Activated naive CD4-positive, alpha-beta T cell treated with anti-CD3 and anti-CD28 coated beads, Interleukin-2, amount 50 U/mL, for 72 hours (primary cell): ENCODE measurements at regions not wholly inside any gene's neighbourhood (a gene's known extent, or its start where the extent isn't known, plus 50 kb on each side); places are given as distances from the start of the nearest gene placed in this dataset.

Source experiments
- ATAC-seq, 2 donors: fragments of 150-1000 bp; cut with Tn5 transposase; 2 replicates each; pipeline ENCODE4 v1.10.0; 2021; ENCODE audit warnings: mild to moderate bottlenecking in 2 of 2, moderate library complexity in 2 of 2
- DNase-seq, 2 donors: peaks; one replicate each; pipeline ENCODE4 v3.0.0; 2021 to 2022; ENCODE audit warnings: low spot score in 2 of 2
- H3K27ac Mint-ChIP-seq, 2 donors: one replicate each; pipeline ENCODE4 v1.8.0; 2022; ENCODE audit warnings: mild to moderate bottlenecking in 2 of 2, mixed read lengths in 2 of 2
- H3K36me3 Mint-ChIP-seq, 2 donors: one replicate each; pipeline ENCODE4 v1.8.0; 2022; ENCODE audit warnings: mixed read lengths in 2 of 2
- H3K9me3 Mint-ChIP-seq, 2 donors: one replicate each; pipeline ENCODE4 v1.8.0; 2022; ENCODE audit warnings: mixed read lengths in 2 of 2

DNA sequence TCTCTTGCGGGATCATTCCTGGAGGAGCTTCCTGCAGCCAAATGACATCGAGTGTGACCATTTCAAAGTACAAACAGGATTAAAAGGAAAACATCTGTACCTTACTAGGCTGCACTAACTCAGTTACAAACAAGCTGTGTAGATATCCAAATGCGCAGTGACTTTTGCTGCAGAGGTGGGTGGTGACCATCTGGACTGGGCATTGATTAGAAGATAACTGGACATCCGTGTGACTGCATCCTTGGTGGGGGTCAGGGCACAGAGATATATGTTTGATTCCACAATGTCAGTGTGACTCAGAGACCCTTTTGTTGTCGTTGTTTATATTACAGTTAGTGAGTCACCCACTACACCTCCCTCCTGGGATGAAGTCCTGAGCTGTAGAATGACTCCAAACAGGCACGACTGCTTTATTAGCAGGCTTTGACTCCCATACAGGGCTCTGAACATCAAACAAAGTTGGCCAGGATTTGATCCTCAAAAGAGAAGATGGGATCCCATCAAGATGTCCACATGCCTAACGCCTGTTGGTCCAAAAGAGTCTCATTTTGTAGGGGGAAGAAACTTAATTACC lies 56.7 kb upstream of the SDK1 start:
- ATAC-seq, result no peak
- H3K9me3 Mint-ChIP-seq, result peaks cover 0 to 10% of the 10 kb centered on the region in 2 donors
- no peak overlapping the region for H3K27ac Mint-ChIP-seq

DNA sequence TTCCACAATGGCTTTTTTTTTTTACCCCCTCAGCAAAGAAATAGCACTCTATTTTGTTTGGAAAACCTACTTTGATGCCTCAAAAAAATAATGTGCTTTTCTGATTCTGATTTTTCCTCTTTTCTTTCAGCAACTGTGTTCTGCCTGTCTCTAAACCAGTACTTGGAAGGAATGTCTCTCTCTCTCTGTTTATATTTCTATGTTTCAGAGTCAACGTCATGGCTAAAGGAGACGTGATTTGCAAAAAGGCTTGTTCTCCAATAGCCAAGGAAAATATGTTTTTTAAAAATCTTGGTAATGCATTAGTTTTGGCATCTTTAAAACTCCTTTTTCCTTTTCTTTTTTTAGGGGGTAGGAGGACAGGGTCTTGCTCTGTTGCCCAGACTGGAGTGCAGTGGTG lies 56.0 kb upstream of the SDK1 start:
- Mint-ChIP-seq H3K36me3 (peaks cover 8 to 10% of the 10 kb centered on the region in 2 donors), H3K9me3 (peaks cover 0 to 10% of the 10 kb centered on the region in 2 donors), H3K27ac (no peak overlapping the region)
- DNase-seq (no peak), ATAC-seq (no peak)

More for the DNA sequence above, 56.7 kb upstream of the SDK1 start:
- H3K36me3 Mint-ChIP-seq, result peaks cover 8 to 10% of the 10 kb centered on the region in 2 donors
- no peak for DNase-seq

DNA sequence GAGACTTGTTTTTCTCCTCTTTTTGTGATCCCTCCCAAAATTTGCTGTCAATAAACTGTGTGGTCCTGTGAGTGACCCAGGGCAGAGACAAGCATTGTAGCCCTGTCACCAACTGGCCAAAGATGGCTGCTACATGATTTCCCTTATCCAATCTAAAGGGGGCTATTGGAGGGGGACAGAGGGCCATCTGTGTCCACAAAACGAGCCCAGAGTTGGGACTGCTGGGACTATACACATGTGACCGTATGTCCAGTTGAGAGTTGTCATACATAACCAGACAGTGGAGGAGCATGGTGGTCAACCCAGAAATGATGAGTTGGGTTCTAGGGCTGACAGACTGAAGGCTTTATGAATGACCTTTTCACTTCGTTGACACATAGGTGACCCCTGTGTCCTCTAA lies 55.3 kb upstream of the SDK1 start:
- ATAC-seq (no peak), DNase-seq (no peak)
- peaks cover 0 to 10% of the 10 kb centered on the region in 2 donors for H3K9me3 Mint-ChIP-seq
- no peak overlapping the region for H3K27ac Mint-ChIP-seq
- H3K36me3 Mint-ChIP-seq, result peaks cover 8 to 10% of the 10 kb centered on the region in 2 donors

DNA sequence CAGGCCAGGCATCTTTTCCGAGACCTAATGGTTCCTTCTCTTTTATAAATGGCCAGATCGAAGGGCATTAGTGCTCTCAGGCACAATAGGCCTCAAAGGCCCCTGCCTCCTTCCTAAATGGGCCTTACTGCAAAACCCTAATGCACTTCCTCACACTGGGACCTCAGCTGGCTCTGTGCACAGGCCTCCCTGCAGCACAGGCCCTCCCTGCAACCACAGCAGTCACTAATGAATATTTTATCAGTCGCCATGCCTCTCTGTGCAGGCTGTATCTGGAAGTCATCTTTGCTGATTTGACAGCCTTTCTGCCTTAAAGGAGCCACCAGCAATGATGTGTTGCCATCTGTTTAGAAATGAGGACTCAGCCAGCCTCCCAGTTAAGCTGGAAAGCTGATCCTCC lies 54.9 kb upstream of the SDK1 start:
- Mint-ChIP-seq H3K36me3 (peaks cover 8 to 14% of the 10 kb centered on the region in 2 donors), H3K9me3 (peaks cover 0 to 10% of the 10 kb centered on the region in 2 donors), H3K27ac (no peak overlapping the region)
- ATAC-seq (no peak), DNase-seq (no peak)

DNA sequence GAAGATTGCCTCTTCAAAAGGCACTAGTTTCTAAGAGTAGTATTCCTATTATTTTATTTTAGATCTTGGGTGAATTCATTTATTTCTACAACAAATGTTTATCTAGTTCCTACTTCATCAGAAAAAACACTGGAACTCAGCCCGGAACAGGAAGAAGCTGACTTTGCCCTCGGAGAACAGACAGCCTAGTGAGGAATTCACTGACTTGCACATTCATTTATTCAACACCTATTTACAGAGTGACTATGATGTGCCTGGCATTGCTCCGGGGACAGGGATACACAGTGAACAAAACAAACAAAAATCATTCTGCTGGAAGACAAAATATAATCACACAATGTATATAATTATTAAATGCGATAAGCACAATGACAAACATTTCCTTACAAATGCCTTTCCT lies 54.4 kb upstream of the SDK1 start:
- H3K27ac Mint-ChIP-seq, result no peak overlapping the region
- ATAC-seq, result no peak
- peaks cover 0 to 10% of the 10 kb centered on the region in 2 donors for H3K9me3 Mint-ChIP-seq
- DNase-seq, result no peak
- H3K36me3 Mint-ChIP-seq, result peaks cover 8 to 14% of the 10 kb centered on the region in 2 donors

DNA sequence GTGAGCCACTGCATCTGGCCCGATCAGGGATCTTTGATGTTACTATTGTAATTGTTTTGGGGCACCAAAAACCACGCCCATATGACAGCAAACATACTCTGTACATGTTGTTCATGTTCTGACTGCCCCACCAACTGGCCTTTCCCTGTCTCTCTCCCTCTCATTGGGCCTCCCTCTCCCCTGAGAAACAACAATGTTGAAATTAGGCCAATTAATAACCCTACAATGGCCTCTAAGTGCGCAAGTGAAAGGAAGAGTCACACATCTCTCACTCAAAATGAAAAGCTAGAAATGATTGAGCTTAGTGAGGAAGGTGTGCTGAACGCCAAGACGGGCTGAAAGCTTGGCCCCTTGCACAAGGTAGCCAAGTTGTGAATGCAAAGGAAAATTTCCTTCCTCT lies 50.3 kb upstream of the SDK1 start:
- ATAC-seq (peak; percentile 28 to 91), DNase-seq (no peak)
- H3K9me3 Mint-ChIP-seq, result peaks cover 0 to 10% of the 10 kb centered on the region in 2 donors
- peaks cover 8 to 14% of the 10 kb centered on the region in 2 donors for H3K36me3 Mint-ChIP-seq
- H3K27ac Mint-ChIP-seq, result no peak overlapping the region
